Renal cortex interstitium (tissue), 11 donors: ENCODE measurements at regions not wholly inside any gene's neighbourhood (a gene's known extent, or its start where the extent isn't known, plus 50 kb on each side); places are given as distances from the start of the nearest gene placed in this dataset.
"Not testable (repeated sequence)": the region's sequence is repeated elsewhere in the genome, so short reads cannot be mapped to it uniquely, and the experiment has no call there.

Source experiments
- DNase-seq, 11 donors: peaks; one replicate each; pipeline ENCODE4 v3.0.0-alpha.2; 2013; ENCODE audit warnings: low read depth in 9 of 11, low spot score in 4 of 11; ENCODE audit errors: extremely low read depth in 1 of 11

DNA sequence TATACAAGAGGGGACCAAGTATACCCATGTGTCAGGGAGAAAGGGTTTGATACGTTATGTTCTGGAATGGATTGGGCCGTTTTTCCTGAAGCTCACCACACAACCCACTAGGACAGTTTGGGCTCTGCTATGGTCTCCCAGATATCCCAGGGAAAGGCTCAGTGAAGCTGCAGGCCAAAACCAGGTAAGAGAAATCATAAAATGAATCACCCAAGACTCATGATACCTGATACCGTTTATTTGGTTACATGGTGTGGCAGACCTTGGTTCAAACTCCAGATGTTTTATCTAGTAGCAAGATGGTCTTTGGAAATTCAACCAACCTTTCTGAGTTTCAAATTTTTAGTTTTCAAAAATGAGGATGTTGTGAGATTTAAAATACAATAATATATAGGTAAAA is 177.6 kb downstream of the C12orf75 start:
- DNase-seq: no peak

- DNase-seq: no peak
Measured at GRCh38 chr12:105510526-105510925, 180.0 kb downstream of the C12orf75 start.

GRCh38 chr12:105512861-105513260 is 182.4 kb downstream of the C12orf75 start:
- not testable (repeated sequence) for DNase-seq

DNA sequence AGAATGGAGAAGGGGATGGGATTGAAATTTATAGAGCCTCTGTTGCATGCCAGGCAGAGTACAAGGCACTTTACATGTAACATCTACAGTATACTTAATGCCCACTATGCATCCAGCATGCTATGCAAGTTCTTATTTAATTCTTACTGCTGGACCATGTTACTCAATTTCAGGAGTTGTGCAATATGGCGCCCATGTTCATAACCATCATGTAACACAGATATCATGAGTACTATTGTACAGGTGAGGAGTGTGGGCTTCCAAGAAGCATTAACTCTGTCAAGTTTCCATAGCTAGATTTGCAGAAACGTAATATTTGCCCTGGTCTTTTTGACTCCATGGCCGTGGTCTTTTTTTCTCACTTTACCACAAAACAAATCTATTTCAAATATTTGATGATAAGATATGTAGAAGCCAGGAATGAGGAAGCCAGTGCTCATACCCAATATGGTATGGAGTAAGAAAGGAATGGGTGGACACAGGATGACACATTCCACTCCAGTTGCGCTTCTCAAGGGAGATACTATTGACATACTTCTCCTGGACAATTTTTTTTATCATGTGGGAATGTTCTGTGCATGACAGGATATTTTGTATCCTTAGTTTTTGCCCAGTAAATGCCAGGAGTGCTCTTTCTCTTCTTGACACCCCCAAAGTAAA is 191.8 kb downstream of the C12orf75 start:
- no peak for DNase-seq

DNA sequence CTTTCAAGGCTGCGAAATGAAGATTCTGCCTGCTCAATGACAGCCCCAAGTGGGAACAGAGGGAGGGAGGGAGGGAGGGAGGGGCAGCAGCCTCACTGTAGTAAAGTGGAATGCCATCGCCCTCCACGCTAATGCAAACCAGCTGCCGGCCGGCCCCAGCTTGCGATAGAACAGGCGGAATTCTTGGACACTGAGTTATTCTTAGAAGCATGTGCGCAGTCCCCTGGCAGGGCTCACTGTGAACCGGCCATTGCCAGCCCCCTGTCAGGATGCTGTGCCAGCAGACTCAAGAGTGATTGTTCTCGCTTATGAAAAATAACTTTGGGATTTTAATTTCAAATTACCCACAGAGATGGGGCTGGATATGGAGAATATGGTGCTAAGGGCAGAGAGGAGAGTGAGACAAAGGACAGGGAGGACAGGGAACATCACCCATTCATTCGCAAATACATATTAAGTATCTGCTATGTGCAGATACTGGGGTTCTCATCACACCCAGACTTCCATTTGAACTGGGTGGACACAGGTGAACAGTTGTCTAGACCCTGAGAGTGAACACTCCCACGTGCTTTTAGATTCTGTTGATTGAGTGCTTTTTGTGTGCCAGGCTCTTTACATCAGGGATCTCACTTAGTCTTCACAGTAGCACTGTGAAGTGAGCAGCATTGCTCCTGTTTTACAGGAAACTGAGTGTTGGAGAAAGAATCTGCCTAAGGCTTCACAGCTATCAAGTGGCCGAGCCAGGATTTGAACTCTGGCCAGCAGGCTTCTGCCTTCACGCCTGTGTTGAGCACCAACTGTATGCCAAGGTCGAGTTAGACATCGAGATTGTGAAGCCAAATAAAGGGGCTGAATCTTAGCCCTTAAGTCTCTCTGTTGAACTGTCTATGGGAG is 192.9 kb downstream of the C12orf75 start:
- DNase-seq: peak in 10 of 11 donors; percentile 30 to 77 (median 57)

- DNase-seq: no peak
Measured at GRCh38 chr12:105524961-105525360, 194.5 kb downstream of the C12orf75 start.

GRCh38 chr12:105534068-105534467 is 203.6 kb downstream of the C12orf75 start:
- DNase-seq: no peak

- DNase-seq: not testable (repeated sequence)
Measured at GRCh38 chr12:105535033-105535432, 204.5 kb downstream of the C12orf75 start.

DNA sequence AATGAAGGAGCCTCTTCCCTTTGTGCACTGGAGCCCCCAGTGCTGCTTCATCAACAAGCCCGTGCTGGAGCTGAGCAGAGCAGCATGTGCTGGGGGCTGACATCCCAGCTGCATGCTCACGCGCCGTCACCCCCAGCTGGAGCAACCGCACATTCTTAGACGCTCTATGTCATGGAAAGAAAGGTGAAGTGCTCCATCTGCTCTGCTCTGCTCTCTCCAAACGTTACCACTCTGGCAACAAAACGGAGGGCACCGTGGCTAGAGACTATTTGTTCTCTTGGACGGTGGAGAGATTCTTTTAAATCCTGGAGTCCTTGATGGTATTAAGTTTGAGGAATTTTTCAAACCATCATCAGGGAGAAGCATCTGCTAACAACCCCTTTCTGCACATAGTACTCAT is 208.4 kb downstream of the C12orf75 start:
- DNase-seq: no peak

DNA sequence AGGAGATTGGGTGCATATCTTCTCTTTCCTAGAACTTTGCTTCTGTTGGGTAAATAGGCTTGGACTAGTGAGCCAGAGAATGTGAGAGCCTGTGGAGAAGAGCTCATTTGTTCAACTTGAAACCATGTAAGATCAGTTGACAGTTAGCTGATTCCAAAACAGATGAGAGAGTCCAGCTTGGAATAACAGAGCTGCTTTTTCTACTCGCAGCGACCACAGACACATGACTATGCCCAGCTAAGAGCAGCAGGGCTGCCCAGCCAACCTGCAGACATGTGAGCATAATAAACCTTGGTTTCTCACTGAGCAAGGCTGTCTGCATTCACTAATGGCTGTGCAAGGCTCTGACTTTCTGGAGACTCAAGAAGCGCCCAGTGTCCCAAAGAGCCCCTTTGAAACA is 209.2 kb downstream of the C12orf75 start:
- no peak for DNase-seq

- DNase-seq: no peak
Measured at GRCh38 chr12:105547786-105548185, 217.3 kb downstream of the C12orf75 start.

DNA sequence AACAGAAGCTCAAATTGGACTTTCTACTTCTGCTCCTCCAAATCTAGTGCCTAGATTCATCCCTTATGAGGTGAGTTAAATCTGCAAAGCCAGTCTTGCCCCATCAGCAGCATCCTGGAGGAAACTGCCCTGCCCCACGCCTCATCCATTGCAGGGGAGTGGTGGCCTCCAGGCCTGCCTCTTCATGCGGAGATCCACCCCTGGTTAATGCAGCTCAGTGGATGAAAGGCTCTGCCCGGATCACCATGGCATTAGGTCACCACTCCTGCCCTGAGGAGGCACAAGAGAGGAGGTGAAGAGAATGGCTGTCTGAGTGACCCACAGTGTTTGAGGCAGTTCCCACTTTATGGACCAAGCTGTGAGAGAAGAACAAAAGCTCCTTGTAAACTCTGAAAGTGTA is 218.1 kb downstream of the C12orf75 start:
- DNase-seq: no peak

GRCh38 chr12:105552056-105552455 is 221.6 kb downstream of the C12orf75 start:
- no peak for DNase-seq

- DNase-seq: peak in 8 of 11 donors; percentile 31 to 76 (median 50)
Measured at GRCh38 chr12:105554223-105554678, 223.8 kb downstream of the C12orf75 start.

- DNase-seq: no peak
Measured at GRCh38 chr12:105554856-105555255, 224.4 kb downstream of the C12orf75 start.

- no peak for DNase-seq
Measured at GRCh38 chr12:105555556-105556295, 225.2 kb downstream of the C12orf75 start.

GRCh38 chr12:105559310-105559709 is 228.8 kb downstream of the C12orf75 start:
- no peak for DNase-seq

- no peak for DNase-seq
Measured at GRCh38 chr12:105561546-105562198, 231.2 kb downstream of the C12orf75 start.
